ENCODE measurements at regions not wholly inside any gene's neighbourhood (a gene's known extent, or its start where the extent isn't known, plus 50 kb on each side); places are given as distances from the start of the nearest gene placed in this dataset.

DNA sequence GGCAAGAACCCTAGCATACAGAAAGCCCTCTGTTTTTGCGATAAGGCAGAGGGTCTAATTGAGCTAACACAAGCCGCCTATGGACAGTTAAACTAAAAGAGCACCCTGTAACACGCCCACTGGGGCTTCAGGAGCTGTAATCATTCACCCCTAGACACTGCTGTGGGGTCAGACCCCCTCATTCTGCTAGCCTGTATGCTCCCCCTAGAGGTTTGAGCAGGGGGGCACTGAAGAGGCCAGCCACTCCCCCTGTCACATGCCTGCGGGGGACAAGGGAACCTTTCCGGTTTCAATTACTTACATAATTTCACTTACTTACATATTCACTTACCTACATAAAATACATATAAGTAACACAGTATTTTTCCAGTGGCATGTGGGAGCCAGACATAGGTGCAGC, 469.5 kb upstream of the FAM241A start:
- TF ChIP-seq, protein P1, sequence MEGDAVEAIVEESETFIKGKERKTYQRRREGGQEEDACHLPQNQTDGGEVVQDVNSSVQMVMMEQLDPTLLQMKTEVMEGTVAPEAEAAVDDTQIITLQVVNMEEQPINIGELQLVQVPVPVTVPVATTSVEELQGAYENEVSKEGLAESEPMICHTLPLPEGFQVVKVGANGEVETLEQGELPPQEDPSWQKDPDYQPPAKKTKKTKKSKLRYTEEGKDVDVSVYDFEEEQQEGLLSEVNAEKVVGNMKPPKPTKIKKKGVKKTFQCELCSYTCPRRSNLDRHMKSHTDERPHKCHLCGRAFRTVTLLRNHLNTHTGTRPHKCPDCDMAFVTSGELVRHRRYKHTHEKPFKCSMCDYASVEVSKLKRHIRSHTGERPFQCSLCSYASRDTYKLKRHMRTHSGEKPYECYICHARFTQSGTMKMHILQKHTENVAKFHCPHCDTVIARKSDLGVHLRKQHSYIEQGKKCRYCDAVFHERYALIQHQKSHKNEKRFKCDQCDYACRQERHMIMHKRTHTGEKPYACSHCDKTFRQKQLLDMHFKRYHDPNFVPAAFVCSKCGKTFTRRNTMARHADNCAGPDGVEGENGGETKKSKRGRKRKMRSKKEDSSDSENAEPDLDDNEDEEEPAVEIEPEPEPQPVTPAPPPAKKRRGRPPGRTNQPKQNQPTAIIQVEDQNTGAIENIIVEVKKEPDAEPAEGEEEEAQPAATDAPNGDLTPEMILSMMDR (IDR thresholded peaks at IDR 0.05) = no peak
- TF ChIP-seq ZFX (IDR thresholded peaks at IDR 0.05; ENCODE audit: borderline replicate concordance) = no peak
